GM19240 (cell line): ENCODE measurements at regions not wholly inside any gene's neighbourhood (a gene's known extent, or its start where the extent isn't known, plus 50 kb on each side); places are given as distances from the start of the nearest gene placed in this dataset.
"Not testable (repeated sequence)": the region's sequence is repeated elsewhere in the genome, so short reads cannot be mapped to it uniquely, and the experiment has no call there.

Source experiments
- DNase-seq: peaks from one replicate; pipeline ENCODE4 v3.0.0; 2011; ENCODE audit warnings: low spot score; ENCODE audit not compliant: insufficient read length

DNA sequence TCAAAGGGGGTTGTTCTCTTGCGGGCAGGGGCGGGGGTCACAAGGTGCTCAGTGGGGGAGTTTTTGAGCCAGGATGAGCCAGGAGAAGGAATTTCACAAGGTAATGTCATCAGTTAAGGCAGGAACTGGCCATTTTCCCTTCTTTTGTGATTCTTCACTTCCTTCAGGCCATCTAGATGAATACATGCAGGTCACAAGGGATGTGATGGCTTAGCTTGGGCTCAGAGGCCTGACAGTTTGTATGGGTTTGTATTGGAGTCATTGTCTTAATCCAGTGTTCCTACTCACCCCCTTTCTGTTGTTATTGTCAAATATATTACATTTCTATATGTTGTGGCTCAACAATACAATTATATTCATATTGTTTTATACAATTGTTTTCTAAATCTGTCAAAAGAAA lies 238.0 kb downstream of the SUCLG1 start:
- not testable (repeated sequence) for DNase-seq

DNA sequence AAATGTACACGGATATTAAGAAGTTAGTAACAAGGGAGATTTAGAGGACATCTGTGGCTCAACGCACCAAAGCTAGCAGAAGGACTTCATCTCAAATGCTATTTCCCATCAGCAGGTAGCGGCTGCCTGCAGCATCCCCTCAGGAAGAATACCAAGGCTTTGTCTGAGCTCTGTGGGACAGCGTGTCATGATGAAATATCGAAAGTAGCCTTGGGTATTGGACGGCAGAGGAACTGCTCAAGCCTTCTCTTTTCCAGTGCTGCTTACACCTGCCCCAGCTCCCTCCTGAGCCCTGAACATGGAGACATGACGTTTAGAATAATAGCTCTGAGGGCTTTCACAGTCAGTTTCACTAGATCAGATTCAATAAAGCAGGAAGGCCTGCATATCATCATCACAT lies 241.6 kb downstream of the SUCLG1 start:
- DNase-seq, result no peak

DNA sequence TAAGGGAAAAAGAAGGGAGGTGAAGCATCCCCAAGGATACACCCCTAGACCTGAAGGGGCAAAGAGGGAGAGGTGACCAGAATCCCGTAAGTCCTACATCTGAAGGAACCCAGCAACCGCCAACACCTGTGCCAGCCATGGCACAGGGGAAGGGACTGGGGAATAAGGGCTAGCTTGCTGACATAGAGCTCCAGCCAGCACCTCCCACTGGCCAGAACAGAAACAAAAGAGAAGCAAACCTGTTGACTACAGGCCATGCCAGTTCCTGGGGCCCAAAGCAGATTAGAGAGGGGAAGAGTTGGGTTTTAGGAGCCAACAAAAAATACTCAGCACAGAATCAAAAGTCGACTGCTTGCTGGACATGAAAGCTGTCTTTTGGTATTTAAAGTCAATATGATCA lies 244.6 kb downstream of the SUCLG1 start:
- DNase-seq, result no peak

DNA sequence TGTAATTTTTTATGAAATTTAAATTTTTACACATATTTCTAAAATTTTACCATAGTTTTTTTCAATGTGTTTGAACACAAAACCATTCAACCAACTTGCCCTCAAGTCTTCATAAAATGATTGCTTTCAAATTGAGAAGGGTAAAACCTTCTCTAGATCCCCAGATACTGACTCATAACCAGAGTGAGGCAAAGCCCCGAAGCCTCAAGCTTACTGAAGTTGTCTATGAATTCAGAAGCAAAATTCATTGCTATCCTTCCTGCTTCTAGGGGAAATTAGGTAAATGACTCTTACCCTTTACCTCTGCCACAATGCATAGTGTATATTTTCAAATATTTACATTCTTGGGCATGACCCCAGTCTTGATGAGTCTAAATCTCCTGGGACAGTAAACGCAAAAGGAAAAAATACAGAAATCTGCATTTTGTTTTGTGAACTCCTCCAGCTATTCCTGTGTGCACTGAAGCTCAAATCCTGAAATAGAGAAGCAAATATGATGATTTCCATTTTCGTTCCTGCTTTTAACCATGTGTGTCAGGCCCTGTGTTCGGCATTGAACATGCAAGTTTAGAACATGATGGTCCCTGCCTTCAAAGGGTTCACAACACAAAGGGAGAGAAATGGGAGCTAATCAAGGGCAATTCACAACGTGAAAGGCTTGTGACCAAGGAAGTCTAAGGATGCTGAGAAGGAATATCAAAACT lies 246.3 kb downstream of the SUCLG1 start:
- peak; percentile 20 for DNase-seq

DNA sequence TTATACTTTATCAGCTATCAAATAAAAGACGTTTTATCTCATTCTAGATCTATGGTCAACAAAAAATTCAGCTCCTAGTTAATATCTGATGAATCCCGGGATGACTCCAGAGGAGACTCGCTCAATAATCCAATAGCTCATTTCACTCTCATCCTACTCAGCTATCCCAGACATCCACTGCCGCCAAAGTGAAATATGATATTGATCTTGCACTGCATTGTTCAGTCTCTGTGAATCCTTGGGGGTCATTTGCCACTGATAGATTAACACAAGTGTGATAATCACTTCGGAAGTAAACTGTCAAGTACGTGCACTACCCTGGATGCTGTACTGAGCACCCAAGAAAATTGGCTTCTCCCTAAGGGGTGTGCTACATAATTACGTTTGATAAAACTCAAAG lies 249.1 kb downstream of the SUCLG1 start:
- no peak for DNase-seq

DNA sequence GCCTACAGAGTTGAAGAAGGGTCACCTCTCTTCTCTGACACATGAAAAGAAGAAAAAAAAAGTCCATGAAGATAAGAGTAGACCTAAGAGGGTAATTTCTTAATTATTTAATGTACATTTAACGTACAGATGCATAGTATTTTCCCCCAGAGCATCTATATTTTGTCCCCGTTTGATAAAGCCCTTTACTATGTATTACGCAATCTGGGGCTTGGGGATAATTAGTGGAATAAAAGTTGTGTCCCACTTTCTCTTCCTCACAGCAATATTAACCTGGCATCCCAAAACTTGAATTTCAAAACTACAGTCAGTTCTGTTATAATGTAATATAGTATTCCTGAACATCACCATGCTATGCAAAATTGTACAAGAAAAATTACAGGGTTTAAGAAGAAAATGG lies 254.1 kb downstream of the SUCLG1 start:
- no peak for DNase-seq

DNA sequence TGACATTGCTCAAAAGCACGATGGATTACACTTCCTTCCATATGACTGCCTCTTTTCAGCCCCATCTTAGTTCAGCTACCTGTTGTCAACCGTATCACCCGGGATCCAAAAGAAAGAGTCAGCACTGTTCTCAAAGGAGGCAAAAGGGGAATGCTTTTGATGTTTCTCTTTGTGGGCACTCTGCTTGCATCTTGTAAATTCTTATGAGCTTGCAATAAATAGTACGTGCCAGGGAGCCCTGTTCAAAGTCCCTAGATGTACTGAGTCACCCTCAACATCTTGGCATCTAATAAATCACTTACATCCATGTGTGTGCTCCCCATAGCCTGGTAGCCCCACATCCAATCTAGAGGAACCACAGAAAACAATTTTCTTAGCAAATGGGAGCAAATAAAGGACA lies 256.9 kb downstream of the SUCLG1 start:
- DNase-seq, result no peak

DNA sequence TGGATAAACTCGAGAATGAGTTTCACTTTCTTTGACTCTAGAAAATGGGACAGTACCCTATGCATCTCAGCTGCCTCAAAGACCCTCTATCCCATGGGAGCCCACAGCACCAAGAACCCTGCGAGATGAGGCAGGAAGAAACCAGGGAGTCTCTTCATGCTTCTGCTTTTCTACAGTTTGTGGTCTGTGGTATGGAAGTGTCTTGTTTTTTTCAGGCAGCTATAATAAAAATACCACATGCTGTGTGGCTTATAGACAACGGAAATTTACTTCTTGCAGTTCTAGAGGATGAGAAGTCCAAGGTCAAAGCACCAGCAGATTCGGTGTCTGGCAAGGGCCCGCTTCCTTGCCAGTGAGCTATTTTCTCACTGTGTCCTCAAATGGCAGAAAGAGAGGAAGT lies 257.9 kb downstream of the SUCLG1 start:
- no peak for DNase-seq

DNA sequence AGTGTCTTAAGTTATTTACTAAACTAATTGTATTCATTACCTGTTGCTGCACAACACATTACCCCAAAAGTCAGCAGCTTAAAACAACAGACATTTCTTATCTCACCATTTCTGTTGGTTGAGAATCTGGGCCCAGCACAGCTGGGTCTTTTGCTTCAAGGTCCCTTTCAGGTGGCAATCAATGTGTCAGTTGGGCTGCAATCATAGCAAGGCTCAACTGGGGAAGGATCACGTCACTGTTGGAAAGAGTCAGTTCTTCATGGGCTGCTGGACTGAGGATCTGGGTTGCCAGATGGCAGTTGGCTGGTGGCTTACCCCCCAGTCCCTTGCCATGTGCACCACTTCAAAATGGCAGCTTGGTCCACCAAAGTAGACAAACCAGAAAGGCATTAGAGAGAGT lies 261.2 kb downstream of the SUCLG1 start:
- no peak for DNase-seq

DNA sequence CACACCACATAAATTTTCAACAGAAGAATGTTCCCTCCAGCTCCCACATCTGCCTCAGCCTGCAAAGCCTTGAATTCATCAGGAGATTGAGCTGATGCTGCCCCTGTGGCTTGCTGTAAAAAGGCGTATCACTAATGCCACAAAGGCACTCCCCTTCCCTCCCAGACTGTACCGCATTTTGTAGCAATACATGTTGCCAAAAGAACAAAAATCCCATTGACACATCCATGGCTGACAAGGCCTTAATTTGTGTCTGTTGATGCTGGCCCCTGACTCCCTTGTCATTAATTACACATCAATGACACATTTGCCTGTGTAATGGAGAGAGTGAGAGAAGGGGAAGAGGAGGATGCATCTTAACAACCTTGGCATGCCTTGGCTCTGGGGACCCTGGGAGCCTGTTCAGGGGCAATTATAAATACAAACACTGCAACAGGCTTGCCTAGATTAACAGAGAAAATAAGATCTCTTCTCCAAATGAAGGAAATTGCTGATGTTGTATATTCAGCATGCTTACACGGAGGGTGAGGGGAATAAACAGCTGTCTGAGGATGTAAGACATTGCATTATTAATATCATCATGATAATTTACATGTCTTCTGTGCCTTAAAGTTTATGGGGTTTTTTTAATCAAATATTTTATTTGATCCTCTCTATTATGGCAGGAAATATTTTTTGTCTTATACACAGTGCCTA lies 264.0 kb downstream of the SUCLG1 start:
- DNase-seq, result no peak

DNA sequence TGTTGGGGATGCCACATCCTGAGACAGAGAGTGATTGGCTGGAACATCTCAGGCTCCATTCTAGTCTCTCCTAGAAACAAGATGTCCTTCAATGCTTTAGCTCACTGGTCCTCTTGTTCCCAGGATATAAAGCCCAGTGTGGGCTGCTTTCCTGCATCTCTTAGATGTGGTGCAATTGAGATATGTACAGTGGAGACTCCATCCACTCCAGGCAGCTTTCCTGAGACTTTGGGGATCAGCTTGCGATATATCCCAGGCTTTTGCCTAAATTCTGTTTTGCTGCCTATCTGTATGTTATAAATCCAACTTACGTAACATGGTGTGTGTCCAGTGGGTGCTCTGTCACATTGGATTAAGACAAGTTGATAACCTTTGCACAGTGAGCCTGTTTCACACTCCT lies 264.9 kb downstream of the SUCLG1 start:
- DNase-seq, result no peak

DNA sequence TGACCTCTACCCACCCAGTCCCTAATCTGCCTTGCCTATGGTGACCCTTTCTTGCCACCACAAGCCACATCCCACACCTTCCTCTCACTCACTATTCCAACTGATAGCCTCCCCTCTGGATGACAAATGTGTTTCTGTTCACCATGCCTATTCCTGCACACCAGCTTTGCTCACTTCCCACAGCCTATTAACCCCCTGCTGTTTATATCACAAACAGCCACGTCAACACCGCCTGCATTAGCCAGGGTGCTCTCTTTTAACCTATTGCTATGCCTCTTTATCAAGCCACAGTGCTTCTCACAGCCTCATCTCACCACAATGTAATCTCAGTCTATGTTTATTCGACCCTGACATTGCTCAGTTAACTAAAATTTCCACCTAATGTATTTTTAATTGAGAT lies 271.8 kb downstream of the SUCLG1 start:
- no peak for DNase-seq

DNA sequence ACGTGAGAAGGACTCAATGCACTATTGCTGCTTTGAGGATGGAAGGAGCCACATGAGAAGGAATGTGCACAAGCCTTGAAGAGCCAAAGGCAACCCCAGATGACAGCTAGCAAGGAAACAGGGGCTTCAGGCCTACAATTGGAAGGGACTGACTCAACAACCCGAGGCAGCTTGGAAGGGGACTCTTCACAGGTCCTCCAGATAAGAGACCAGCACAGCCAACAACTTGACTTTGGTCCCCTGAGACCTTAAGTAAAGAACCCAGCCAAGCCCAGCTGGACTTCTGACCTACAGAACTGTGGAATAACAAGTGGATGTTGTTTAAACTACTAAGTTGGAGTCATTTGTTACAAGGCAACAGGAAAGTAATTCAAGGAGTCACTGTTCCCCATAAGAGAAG lies 277.2 kb downstream of the SUCLG1 start:
- DNase-seq, result no peak

DNA sequence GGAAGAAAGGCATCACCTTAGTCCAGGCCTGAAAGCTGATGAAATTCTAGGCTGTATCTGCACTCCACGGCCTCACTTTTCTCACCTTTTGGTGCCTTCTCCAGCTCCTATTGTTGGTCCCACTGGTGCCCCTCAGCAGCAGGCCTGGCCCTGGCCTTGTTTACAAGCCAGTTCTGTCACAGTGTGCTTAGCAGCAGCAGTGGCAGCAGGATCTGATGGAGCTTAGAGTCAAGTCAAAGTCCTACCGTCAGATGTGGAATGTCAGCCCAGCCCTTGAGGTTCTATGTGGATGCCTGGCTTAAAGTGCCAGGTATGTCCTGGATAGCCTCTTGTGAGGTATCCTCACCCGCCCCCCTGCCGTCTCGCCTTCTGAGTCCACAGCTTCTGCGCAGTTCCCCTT lies 281.3 kb downstream of the SUCLG1 start:
- DNase-seq, result no peak

DNA sequence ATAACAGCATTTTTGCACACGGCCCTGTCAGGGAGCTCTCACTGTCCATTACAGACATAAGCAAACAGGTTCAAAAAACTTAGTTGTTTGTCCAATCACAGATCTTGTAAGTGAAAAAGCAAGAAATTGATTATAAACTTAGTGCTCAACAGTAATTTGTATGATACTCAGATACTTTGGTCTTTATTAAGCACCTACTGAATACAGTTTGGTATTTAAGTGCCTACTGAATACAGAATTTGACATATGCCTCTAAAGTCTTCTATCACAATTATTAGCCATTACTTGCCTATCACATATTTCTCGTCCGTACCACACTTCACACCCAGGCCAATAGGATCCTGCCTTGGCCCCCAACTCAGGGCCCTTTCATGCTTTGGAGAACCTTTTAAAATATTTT lies 283.1 kb downstream of the SUCLG1 start:
- no peak for DNase-seq

DNA sequence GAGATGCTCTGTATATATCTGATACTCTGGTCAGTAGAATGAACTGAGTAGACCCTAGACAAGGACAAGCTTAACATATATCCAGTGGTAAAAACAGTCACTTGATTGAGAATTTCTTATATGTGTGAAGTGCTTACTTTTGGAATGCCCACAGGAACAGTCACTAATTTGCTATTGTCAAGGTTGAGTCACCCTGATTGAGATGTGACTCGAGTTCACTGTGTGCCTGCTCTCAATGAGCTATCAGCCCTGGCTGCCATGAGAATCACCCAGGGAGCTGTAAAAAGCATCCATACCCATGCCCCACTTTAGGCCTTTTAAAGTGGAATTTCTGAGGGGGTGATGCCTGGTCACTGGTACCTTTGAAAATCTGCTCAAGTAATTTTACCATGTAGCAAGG lies 283.7 kb downstream of the SUCLG1 start:
- DNase-seq, result no peak

DNA sequence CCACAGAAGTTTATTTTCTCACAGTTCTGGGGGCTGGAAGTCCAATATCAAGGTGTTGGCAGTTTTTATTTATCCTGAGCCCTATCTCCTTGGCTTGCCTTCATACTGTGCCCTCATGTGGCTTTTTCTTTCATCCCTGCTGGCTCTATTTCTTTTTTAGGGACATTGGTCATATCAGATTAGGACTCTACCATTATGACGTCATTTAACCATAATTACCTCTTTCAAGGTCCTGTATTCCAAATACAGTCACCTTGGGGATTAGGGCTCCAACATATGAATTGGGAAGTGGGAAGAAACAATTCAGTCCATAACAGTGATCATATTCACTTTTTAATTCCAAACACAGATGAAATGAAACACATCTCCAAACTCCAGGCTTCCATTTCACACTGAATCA lies 286.0 kb downstream of the SUCLG1 start:
- no peak for DNase-seq

DNA sequence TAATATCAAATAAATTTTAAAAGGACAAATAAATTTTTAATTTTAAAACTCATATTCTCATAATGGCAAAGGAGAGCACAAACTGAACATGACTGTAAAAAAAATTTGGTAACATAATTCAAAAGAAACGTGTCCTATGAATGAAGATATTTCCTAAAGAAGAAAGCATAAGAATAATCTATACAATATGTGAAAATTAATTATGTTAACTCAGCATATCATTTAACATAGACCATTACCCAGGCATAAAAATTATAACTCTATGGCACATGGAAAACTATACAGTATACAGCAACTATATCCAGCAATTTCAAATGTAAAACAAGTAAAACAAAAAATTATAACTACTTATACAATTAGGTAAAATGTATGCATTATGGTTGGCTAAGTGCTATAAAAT lies 288.1 kb downstream of the SUCLG1 start:
- DNase-seq, result no peak

DNA sequence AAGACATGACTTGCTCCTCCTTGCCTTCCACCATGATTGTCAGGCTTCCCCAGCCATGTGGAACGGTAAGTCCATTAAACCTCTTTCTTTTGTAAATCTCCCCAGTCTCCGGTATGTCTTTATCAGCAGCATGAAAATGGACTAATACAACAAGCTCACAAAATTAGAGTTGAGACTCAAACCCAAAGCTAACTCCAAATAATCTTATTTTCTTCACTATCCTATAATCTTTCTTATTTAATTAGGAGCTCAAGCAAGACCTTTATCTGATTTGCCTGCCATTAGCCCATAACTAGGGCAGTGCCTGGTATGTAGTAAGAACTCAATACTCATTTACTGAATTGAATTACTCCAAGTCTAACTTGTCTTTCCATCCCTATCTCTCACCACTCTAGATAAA lies 289.2 kb downstream of the SUCLG1 start:
- no peak for DNase-seq

DNA sequence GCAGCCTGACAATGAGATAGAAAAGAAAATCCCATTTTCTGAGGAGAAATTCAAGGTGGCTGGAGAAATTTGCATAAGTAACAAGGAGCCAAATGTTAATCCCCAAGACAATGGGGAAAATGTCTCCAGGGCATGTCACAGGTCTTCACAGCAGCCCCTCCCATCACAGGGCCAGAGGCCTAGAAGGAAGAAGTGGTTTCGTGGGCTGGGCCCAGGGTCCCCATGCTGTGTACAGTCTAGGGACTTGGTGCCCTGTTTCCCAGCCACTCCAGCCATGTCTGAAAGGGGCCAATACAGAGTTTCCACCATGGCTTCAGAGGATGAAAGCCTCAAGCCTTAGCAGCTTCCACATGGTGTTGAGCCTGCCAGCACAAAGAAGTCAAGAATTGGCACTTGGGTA lies 290.5 kb downstream of the SUCLG1 start:
- DNase-seq, result not testable (repeated sequence)

DNA sequence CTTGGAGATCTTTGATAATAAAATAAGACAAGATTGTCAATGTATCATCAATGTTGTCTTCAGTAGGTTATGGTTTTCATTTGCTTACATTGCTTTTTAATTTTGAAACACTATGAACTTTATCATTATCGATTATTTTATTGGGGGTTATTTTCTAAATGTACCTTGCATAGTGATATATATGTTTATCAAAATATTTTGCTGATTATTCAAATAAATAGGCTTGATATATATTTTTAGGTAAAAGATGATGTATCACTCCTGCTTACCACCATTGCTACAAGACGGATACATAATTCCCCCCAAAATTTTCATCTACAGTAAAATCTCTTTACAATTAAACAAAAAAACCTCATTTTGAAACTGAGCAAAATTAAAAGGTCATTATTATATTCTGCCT lies 293.8 kb downstream of the SUCLG1 start:
- no peak for DNase-seq

DNA sequence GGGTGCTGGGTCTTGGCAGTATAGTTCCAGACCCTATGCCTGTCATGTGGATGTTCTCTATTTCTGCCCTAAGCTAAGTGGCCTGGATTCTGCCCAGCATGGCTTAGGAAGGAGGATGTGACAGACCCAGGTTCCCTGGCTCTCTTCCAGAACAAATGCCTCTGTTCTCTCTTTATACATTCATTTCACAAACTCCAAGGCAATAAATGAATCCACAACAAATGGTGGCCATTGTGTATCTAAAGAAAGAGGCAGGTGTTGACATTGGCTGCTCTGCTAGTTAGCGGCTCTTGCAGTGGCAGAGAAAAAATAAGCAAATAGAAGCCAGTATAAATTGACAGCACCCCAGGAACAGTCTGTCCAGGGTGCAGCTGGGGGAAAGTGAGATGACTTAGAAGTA lies 298.6 kb downstream of the SUCLG1 start:
- no peak for DNase-seq

DNA sequence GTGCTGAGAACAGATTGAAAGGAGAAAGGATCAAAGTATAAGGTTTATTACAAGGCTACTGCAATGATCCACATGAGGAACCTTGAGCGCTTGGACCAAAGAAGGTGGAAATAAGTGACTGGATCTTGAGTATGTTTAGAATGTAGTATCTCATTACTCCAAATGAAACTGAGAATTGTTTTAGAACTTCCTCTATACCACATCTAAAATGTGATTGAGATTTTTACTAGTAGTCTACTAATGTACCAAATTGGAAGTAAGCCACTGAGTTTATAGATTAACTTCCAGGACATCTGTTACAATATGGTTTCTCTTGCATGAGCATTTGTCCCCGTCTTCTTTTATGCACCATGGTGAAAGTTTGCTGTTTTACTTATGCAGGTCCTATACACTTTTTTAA lies 300.5 kb downstream of the SUCLG1 start:
- DNase-seq, result no peak
